IMR-90 (cell line): ENCODE measurements at regions not wholly inside any gene's neighbourhood (a gene's known extent, or its start where the extent isn't known, plus 50 kb on each side); places are given as distances from the start of the nearest gene placed in this dataset.

ENCODE experiments used
- CEBPB ChIP-seq: IDR thresholded peaks from 2 replicates; pipeline ENCODE4 v1.6.1; 2012; ENCODE audit warnings: low read depth, low read length, improper control_type of control experiment
- FOS ChIP-seq: fragments of 150-350 bp; IDR thresholded peaks from 2 replicates; pipeline ENCODE4 v1.6.1; 2016; ENCODE audit warnings: low read depth, low read length
- POLR2A ChIP-seq: IDR thresholded peaks from 2 replicates; pipeline ENCODE4 v1.6.1; 2012; ENCODE audit warnings: mild to moderate bottlenecking, low read depth, low read length
- RAD21 ChIP-seq: IDR thresholded peaks from 2 replicates; pipeline ENCODE4 v1.6.1; 2012; ENCODE audit warnings: low read length, improper control_type of control experiment
- RCOR1 ChIP-seq: IDR thresholded peaks from 2 replicates; pipeline ENCODE4 v1.6.1; 2012; ENCODE audit warnings: mild to moderate bottlenecking, low read length, improper control_type of control experiment; ENCODE audit not compliant: insufficient replicate concordance
- RFX5 ChIP-seq: IDR thresholded peaks from 2 replicates; pipeline ENCODE4 v1.8.0; 2012; ENCODE audit warnings: low read depth, mild to moderate bottlenecking, low read length, moderate library complexity
- TF ChIP-seq, protein P1 (sequence below): conservative IDR thresholded peaks from 2 replicates; pipeline ENCODE4 v1.5.1; 2012; ENCODE audit warnings: mild to moderate bottlenecking, low read depth, low read length, improper control_type of control experiment

DNA sequence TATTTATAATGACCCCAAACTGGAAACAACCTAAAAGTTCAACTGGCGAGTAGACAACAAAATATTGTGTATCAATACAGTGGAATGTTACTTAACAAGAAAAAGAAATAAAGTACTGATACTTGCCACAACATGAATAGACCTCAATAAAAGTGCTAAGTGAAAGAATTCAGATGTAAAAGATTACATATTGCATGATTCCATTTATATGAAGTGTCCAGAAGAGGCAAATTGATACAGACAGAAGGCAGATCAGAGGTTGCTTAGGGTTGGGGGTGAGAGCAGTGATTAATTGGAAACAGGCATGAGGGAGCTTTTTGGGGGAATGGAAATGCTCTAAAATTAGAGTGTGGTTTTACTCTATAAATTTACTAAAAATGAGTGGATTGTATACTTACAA, 183.3 kb downstream of the SATB1 start:
- TF ChIP-seq, protein P1, sequence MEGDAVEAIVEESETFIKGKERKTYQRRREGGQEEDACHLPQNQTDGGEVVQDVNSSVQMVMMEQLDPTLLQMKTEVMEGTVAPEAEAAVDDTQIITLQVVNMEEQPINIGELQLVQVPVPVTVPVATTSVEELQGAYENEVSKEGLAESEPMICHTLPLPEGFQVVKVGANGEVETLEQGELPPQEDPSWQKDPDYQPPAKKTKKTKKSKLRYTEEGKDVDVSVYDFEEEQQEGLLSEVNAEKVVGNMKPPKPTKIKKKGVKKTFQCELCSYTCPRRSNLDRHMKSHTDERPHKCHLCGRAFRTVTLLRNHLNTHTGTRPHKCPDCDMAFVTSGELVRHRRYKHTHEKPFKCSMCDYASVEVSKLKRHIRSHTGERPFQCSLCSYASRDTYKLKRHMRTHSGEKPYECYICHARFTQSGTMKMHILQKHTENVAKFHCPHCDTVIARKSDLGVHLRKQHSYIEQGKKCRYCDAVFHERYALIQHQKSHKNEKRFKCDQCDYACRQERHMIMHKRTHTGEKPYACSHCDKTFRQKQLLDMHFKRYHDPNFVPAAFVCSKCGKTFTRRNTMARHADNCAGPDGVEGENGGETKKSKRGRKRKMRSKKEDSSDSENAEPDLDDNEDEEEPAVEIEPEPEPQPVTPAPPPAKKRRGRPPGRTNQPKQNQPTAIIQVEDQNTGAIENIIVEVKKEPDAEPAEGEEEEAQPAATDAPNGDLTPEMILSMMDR, result no peak
- no peak for TF ChIP-seq CEBPB
- no peak for TF ChIP-seq POLR2A
- TF ChIP-seq RCOR1, result no peak
- TF ChIP-seq RAD21, result no peak
- no peak for TF ChIP-seq FOS
- TF ChIP-seq RFX5, result no peak
